GM13976 (cell line): ENCODE measurements at regions not wholly inside any gene's neighbourhood (a gene's known extent, or its start where the extent isn't known, plus 50 kb on each side); places are given as distances from the start of the nearest gene placed in this dataset.
"Not testable (repeated sequence)": the region's sequence is repeated elsewhere in the genome, so short reads cannot be mapped to it uniquely, and the experiment has no call there.

Experiments
- DNase-seq: peaks from one replicate; pipeline ENCODE4 v3.0.0; 2012; ENCODE audit warnings: low spot score
- in situ Hi-C: fragments of 300-500 bp; cut with MboI; formaldehyde crosslinking; loops from one replicate; pipeline ENCODE4 v1.12.0; 2022; ENCODE audit warnings: low sequenced_read_pairs, mixed read lengths, inconsistent platforms; ENCODE audit not compliant: unreplicated experiment
- TF ChIP-seq, protein P1 (sequence below): IDR thresholded peaks from 2 replicates; pipeline ENCODE4 v1.5.1; 2012; ENCODE audit warnings: borderline replicate concordance, mild to moderate bottlenecking; ENCODE audit not compliant: insufficient read depth; ENCODE audit errors: extremely low read depth, missing control alignments, control extremely low read depth

DNA sequence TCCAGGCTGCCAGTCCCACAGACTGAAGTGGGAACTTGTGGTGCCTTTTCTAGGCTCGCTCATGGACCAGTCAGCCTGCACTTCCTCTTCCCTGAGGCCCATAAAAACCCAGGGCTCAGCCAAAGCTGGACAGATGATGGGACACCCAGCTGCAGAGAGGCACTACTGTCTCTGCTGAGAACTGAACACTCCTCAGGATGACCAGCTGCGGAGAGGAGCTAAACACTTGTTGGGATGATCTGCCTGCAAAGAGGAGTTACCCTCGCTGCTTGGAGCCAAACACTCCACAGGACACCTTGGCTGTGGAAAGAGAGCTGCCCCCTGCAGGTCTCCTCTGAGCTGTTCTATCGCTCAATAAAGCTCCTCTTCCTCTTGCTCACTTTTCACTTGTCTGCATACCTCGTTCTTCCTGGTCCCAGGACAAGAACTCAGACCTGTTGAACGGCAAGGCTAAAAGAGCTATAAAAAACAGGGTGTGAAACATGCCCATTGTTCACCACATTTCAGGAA, 465.5 kb downstream of the GUCY1A2 start:
- in situ Hi-C loops = no loop called here
- no peak for DNase-seq
- TF ChIP-seq, protein P1, sequence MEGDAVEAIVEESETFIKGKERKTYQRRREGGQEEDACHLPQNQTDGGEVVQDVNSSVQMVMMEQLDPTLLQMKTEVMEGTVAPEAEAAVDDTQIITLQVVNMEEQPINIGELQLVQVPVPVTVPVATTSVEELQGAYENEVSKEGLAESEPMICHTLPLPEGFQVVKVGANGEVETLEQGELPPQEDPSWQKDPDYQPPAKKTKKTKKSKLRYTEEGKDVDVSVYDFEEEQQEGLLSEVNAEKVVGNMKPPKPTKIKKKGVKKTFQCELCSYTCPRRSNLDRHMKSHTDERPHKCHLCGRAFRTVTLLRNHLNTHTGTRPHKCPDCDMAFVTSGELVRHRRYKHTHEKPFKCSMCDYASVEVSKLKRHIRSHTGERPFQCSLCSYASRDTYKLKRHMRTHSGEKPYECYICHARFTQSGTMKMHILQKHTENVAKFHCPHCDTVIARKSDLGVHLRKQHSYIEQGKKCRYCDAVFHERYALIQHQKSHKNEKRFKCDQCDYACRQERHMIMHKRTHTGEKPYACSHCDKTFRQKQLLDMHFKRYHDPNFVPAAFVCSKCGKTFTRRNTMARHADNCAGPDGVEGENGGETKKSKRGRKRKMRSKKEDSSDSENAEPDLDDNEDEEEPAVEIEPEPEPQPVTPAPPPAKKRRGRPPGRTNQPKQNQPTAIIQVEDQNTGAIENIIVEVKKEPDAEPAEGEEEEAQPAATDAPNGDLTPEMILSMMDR = no peak

DNA sequence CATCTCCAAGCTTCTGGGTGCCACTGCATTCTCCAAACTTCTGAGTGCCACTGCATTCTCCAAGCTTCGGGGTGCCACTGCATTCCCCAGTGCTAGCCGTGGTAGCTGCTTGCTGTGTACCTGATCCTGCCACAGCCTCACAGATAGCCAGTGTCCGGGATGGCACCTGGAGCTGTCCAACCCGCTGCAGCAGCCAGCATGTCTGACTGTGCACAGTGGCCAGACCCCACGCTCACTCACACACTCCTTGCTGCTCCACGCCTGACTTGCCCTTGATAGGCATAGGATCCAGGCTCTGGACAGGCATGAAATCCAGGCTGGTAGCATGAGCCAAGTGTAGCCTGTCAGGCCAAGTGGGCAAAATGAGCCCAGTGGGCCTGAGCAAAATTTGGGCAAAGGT, 465.0 kb downstream of the GUCY1A2 start:
- in situ Hi-C loops = no loop called here
- DNase-seq = no peak
- TF ChIP-seq, protein P1 = no peak

DNA sequence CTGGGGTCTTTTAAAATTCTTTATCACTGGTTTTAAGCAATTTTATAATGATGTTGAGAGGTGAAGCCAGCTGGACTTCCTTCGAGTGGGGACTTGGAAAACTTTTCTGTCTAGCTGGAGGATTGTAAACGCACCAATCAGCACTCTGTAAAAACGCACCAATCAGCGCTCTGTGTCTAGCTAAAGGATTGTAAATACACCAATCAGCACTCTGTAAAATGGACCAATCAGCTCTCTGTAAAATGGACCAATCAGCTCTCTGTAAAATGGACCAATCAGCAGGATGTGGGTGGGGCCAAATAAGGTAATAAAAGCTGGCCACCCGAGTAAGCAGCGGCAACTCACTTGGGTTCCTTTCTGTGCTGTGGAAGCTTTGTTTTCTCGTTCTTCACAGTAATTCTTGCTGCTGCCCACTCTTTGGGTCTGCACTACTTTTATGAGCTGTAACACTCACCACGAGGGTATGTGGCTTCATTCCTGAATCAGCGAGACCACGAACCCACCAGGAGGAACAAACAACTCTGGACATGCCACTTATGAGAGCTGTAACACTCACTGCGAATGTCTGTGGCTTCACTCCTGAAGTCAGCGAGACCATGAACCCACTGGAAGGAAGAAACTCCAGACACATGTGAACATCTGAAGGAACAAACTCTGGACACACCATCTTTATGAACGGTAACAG, 462.6 kb downstream of the GUCY1A2 start:
- in situ Hi-C loops = not testable (repeated sequence)

DNA sequence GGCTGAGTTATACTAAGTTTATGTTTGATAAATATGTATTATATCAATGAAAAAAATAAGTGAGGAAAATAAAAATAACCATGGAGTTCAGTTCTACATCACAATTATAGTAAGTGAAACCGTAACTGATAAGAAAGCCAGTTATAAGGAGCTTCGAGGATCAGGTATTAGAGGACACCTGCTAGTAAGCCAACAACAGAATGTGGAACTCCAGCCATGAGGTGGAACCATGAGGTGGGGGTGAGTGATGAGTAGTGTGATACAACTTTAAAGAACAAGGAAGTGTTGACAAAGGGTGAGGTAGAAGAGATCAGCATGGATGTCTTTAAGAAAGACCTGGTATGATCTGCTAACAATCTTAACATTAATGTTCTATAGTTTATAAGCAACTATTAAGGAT, 452.9 kb downstream of the GUCY1A2 start:
- TF ChIP-seq, protein P1 = no peak
- in situ Hi-C loops = no loop called here
- no peak for DNase-seq

More for the DNA sequence above, 462.6 kb downstream of the GUCY1A2 start:
- DNase-seq = not testable (repeated sequence)

DNA sequence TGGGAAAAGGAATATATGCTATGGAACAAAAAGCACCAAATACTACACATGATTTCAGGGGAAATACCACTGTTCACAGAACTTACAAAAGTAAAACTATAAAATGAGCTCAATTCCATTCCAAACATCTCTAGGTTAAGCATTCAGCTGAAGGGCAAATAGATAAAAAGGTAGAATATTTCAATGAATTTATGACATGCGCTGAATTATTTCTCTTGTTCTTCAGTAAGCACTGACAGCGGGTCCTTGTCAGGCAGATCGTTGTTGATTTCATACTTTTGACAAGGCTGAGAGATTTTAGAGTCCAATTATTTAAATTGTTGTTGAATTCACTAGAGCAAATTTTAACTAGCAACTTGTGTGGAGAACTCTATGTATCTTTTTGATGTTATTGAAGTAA, 449.6 kb downstream of the GUCY1A2 start:
- no peak for DNase-seq
- TF ChIP-seq, protein P1 = no peak
- in situ Hi-C loops = no loop called here

DNA sequence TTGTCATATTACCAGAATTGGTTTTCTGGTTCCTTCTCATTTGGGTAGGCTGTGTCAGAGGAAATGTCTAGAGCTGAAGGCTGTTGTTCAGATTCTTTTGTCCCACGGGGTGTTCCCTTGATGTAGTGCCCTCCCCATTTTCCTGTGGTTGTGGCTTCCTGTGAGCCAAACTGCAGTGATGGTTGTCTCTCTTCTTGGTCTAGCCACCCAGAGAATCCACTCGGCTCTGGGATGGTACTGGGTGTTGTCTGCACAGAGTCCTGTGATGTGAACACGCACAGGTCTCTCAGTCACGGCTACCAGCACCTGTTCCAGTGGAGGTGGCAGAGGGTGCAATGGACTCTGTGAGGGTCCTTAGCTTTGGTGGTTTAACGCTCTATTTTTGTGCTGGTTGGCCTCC, 440.9 kb downstream of the GUCY1A2 start:
- in situ Hi-C loops, DNase-seq: not testable (repeated sequence)

DNA sequence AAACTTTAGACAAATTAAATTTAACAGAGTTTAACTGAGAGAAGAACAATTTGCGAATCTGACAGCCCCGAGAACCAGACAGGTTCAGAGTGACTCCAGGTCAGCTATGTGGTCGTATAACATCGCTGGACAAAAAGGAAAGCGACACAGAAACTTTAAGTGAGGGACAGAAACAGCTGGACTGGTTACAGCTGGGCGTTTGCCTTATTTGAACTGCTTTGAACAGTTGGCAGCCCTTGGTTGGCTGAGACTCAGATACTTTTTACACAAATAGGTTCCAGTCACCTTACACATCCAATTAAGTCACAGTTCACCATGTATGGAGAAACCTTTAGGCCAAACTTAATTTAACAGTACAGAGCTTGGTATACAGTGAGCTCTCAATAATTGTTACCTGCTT, 436.9 kb downstream of the GUCY1A2 start:
- no peak for DNase-seq
- TF ChIP-seq, protein P1 = no peak
- in situ Hi-C loops = no loop called here

DNA sequence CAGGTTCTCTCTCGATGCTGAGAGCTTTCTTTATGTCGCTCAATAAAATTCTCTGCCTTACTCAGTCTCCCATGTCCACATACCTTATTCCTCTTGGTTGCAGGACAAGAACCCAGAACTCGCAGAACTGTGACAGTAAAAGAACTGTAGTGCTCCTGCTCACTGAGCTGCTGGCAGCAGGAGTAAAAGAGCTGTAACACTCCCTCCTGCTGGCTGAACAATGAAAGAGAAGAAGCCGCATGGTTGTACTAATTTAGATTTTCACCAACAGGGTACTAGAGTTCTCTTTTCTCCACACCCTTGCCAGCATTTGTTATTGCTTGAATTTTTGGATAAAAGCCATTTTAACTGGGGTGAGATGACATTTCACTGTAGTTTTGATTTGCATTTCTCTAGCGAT, 433.2 kb downstream of the GUCY1A2 start:
- no peak for DNase-seq
- in situ Hi-C loops = no loop called here
- TF ChIP-seq, protein P1 = no peak
